H1 (cell line): ENCODE measurements at regions not wholly inside any gene's neighbourhood (a gene's known extent, or its start where the extent isn't known, plus 50 kb on each side); places are given as distances from the start of the nearest gene placed in this dataset.

Experiments
- ASH2L ChIP-seq: fragments of 200-600, 300-600 bp; sonication (generic); IDR thresholded peaks from one replicate; pipeline ENCODE4 v1.7.1; 2017; ENCODE audit warnings: low read length
- CBX8 ChIP-seq: fragments of 300-800, 300-1000 bp; sonication (generic); IDR thresholded peaks from 2 replicates; pipeline ENCODE4 v1.7.1; 2016; ENCODE audit warnings: low read depth, low read length, borderline replicate concordance
- CEBPB ChIP-seq: IDR thresholded peaks from 2 replicates; pipeline ENCODE4 v1.6.1; 2012; ENCODE audit warnings: low read depth, low read length
- CTCF ChIP-seq, 3 experiments: IDR thresholded peaks; 1 replicate in 2 of 3; 2 replicates in 1 of 3; pipeline versions ENCODE4 v1.5.1 to v1.6.1; 2011; ENCODE audit warnings: low read length in 3 of 3, mild to moderate bottlenecking in 3 of 3, inconsistent platforms in 2 of 3, low read depth in 1 of 3, moderate library complexity in 1 of 3; ENCODE audit not compliant: insufficient read depth in 1 of 3; ENCODE audit errors: control extremely low read depth in 1 of 3
- EZH2 ChIP-seq: fragments of 200-600 bp; sonication (generic); IDR thresholded peaks from 2 replicates; pipeline ENCODE4 v1.7.1; 2012; ENCODE audit warnings: low read depth, mild to moderate bottlenecking, moderate library complexity, low read length, inconsistent platforms; ENCODE audit not compliant: severe bottlenecking
- POLR2A ChIP-seq, 2 experiments: IDR thresholded peaks; 1 replicate in 1 of 2; 2 replicates in 1 of 2; pipeline ENCODE4 v1.6.1; 2011; ENCODE audit warnings: low read depth in 2 of 2, low read length in 2 of 2, mild to moderate bottlenecking in 2 of 2; ENCODE audit errors: control extremely low read depth in 1 of 2
- POLR2AphosphoS5 ChIP-seq: IDR thresholded peaks from 2 replicates; pipeline ENCODE4 v1.6.1; 2011; ENCODE audit warnings: low read depth, low read length
- RNF2 ChIP-seq: fragments of 200-900, 300-1000 bp; sonication (generic); IDR thresholded peaks from 2 replicates; pipeline ENCODE4 v1.7.1; 2016; ENCODE audit warnings: borderline replicate concordance, low read depth, mild to moderate bottlenecking, antibody characterized with exemption, low read length; ENCODE audit not compliant: poor library complexity, severe bottlenecking; ENCODE audit errors: missing control alignments
- SIRT6 ChIP-seq: IDR thresholded peaks from one replicate; pipeline ENCODE4 v1.7.1; 2012; ENCODE audit warnings: low read length, inconsistent platforms
- SP1 ChIP-seq: IDR thresholded peaks from 2 replicates; pipeline ENCODE4 v1.6.1; 2011; ENCODE audit warnings: low read depth, low read length
- TCF12 ChIP-seq: IDR thresholded peaks from 2 replicates; pipeline ENCODE4 v1.6.1; 2011; ENCODE audit warnings: low read depth, mild to moderate bottlenecking, low read length

GRCh38 chr18:11258039-11258610, 108.8 kb upstream of the PIEZO2 start:
- TF ChIP-seq CBX8 (no peak), CTCF (IDR thresholded peaks at IDR 0.05; ENCODE audit: control extremely low read depth in 1 of 3, insufficient read depth in 1 of 3, low read depth in 1 of 3, low read length in 3 of 3) (no peak), EZH2 (no peak), ASH2L (no peak), RNF2 (no peak), POLR2AphosphoS5 (no peak), SIRT6 (no peak), TCF12 (no peak), SP1 (no peak), POLR2A (IDR thresholded peaks at IDR 0.05; ENCODE audit: control extremely low read depth in 1 of 2, low read depth in 2 of 2, low read length in 2 of 2) (no peak), CEBPB (no peak)
